Naive thymus-derived CD4-positive, alpha-beta T cell (primary cell): ENCODE measurements at regions not wholly inside any gene's neighbourhood (a gene's known extent, or its start where the extent isn't known, plus 50 kb on each side); places are given as distances from the start of the nearest gene placed in this dataset.

Source experiments
- ATAC-seq: fragments of 150-1000 bp; cut with Tn5 transposase; 2 replicates; pipeline ENCODE4 v1.10.0; 2021; ENCODE audit warnings: mild to moderate bottlenecking, moderate library complexity
- CTCF ChIA-PET: fragments of 350-600 bp; sonication (Branson Sonifier 250); formaldehyde crosslinking; loops from one replicate; lab custom pipeline; 2021; ENCODE audit warnings: antibody characterized with exemption; lab: Charles Lee
- POLR2A ChIA-PET: fragments of 350-600 bp; sonication (Branson Sonifier 250); formaldehyde crosslinking; loops from one replicate; lab custom pipeline; 2021; ENCODE audit warnings: antibody characterized with exemption, inconsistent platforms; lab: Charles Lee
- DNase-seq, 9 donors: peaks; one replicate each; pipeline versions ENCODE4 v3.0.0 to v3.0.0-alpha.2; 2020 to 2022; ENCODE audit warnings: mixed read lengths in 1 of 9
- H3K27ac ChIP-seq: one replicate; pipeline ENCODE4 v1.7.0; 2013; ENCODE audit warnings: mild to moderate bottlenecking, low read depth, low read length, moderate library complexity
- H3K27me3 ChIP-seq, 2 donors: one replicate each; pipeline ENCODE4 v1.7.0; 2013; ENCODE audit warnings: low read length in 2 of 2, mild to moderate bottlenecking in 2 of 2, moderate library complexity in 2 of 2; ENCODE audit not compliant: control insufficient read depth in 2 of 2, insufficient read depth in 2 of 2
- H3K36me3 ChIP-seq, 3 experiments: 1 replicate in 2 of 3; 2 replicates in 1 of 3; pipeline ENCODE4 v1.7.0; 2013; ENCODE audit warnings: low read length in 3 of 3, mild to moderate bottlenecking in 3 of 3, moderate library complexity in 1 of 3; ENCODE audit not compliant: insufficient read depth in 3 of 3, control insufficient read depth in 2 of 3
- H3K4me1 ChIP-seq, 2 donors: one replicate each; pipeline ENCODE4 v1.7.0; 2013; ENCODE audit warnings: low read length in 2 of 2, mild to moderate bottlenecking in 2 of 2, moderate library complexity in 1 of 2; ENCODE audit not compliant: control insufficient read depth in 2 of 2, insufficient read depth in 2 of 2
- H3K4me3 ChIP-seq: 2 replicates; pipeline ENCODE4 v1.7.0; 2013; ENCODE audit warnings: mild to moderate bottlenecking, low read length
- H3K9me3 ChIP-seq, 3 experiments: 1 replicate in 2 of 3; 2 replicates in 1 of 3; pipeline ENCODE4 v1.7.0; 2013; ENCODE audit warnings: low read length in 3 of 3; ENCODE audit not compliant: control insufficient read depth in 2 of 3
- H3K27ac Mint-ChIP-seq, 9 donors: one replicate each; pipeline ENCODE4 v1.8.0; 2020 to 2022; ENCODE audit warnings: mixed read lengths in 9 of 9, mild to moderate bottlenecking in 8 of 9, moderate library complexity in 5 of 9, inconsistent platforms in 2 of 9
- H3K27me3 Mint-ChIP-seq, 5 donors: one replicate each; pipeline ENCODE4 v1.8.0; 2021 to 2022; ENCODE audit warnings: mixed read lengths in 5 of 5, mild to moderate bottlenecking in 1 of 5
- H3K36me3 Mint-ChIP-seq, 5 donors: one replicate each; pipeline ENCODE4 v1.8.0; 2020 to 2022; ENCODE audit warnings: mixed read lengths in 5 of 5, mild to moderate bottlenecking in 3 of 5, inconsistent platforms in 1 of 5
- H3K4me1 Mint-ChIP-seq, 7 donors: one replicate each; pipeline ENCODE4 v1.8.0; 2020 to 2022; ENCODE audit warnings: mixed read lengths in 7 of 7, mild to moderate bottlenecking in 3 of 7, inconsistent platforms in 1 of 7
- H3K4me3 Mint-ChIP-seq, 10 donors: one replicate each; pipeline ENCODE4 v1.8.0; 2020 to 2022; ENCODE audit warnings: mild to moderate bottlenecking in 10 of 10, mixed read lengths in 10 of 10, moderate library complexity in 6 of 10, inconsistent platforms in 2 of 10
- H3K9me3 Mint-ChIP-seq, 11 donors: one replicate each; pipeline ENCODE4 v1.8.0; 2020 to 2022; ENCODE audit warnings: mixed read lengths in 11 of 11, mild to moderate bottlenecking in 4 of 11, inconsistent platforms in 1 of 11, moderate library complexity in 1 of 11
- intact Hi-C, 2 donors: fragments of 100-400 bp; cut with micrococcal nuclease; formaldehyde crosslinking; loops; one replicate each; pipeline ENCODE4 v1.15.1; 2023

- Histone ChIP-seq H3K27ac (no peak overlapping the region), H3K9me3 (no peaks in the 10 kb centered on the region), H3K27me3 (no peaks in the 10 kb centered on the region), H3K4me3 (no peak overlapping the region), H3K4me1 (no peaks in the 10 kb centered on the region), H3K36me3 (no peaks in the 10 kb centered on the region)
- H3K4me3 Mint-ChIP-seq, result no peak overlapping the region
- H3K27ac Mint-ChIP-seq, result no peak overlapping the region
- no peaks in the 10 kb centered on the region for H3K36me3 Mint-ChIP-seq
- no peaks in the 10 kb centered on the region for H3K4me1 Mint-ChIP-seq
- ChIA-PET POLR2A (no interaction called here), CTCF (no interaction called here)
- H3K27me3 Mint-ChIP-seq, result peaks cover 0 to 18% (median 5%) of the 10 kb centered on the region in 5 donors
- intact Hi-C loops, result no loop called here
- ATAC-seq (no peak), DNase-seq (no peak)
- H3K9me3 Mint-ChIP-seq, result no peaks in the 10 kb centered on the region
These were observed 59.4 kb upstream of the E2F7 start for GRCh38 chr12:77124767-77125166.

DNA sequence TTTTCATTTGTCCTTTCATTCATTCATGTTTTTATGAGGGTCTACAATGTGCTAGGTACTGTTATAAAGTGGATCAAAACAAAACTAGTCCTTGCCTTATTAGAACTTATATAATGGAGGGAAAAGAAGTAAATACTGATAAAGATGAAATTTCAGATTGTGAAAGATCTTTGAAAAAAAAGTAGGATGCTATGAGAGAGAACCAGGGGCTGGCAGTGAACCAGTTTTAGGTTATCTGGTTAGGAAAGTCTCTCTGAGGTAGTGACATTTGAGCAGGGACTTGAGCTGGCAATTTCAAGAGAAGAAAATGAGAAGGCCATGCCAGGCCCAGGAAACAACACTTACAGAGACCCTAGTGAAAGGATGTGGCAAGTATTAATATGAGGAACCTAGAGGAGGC is 57.3 kb upstream of the E2F7 start:
- H3K4me1 Mint-ChIP-seq, result no peaks in the 10 kb centered on the region
- Histone ChIP-seq H3K9me3 (no peaks in the 10 kb centered on the region), H3K27me3 (no peaks in the 10 kb centered on the region), H3K36me3 (no peaks in the 10 kb centered on the region), H3K4me1 (no peaks in the 10 kb centered on the region), H3K27ac (no peak overlapping the region), H3K4me3 (no peak overlapping the region)
- POLR2A ChIA-PET, result no interaction called here
- no peaks in the 10 kb centered on the region for H3K36me3 Mint-ChIP-seq
- intact Hi-C loops, result no loop called here
- no peak for DNase-seq
- no peaks in the 10 kb centered on the region for H3K9me3 Mint-ChIP-seq
- H3K4me3 Mint-ChIP-seq, result no peak overlapping the region
- CTCF ChIA-PET, result no interaction called here
- H3K27me3 Mint-ChIP-seq, result peaks cover 0 to 18% (median 5%) of the 10 kb centered on the region in 5 donors
- ATAC-seq, result no peak
- no peak overlapping the region for H3K27ac Mint-ChIP-seq

DNA sequence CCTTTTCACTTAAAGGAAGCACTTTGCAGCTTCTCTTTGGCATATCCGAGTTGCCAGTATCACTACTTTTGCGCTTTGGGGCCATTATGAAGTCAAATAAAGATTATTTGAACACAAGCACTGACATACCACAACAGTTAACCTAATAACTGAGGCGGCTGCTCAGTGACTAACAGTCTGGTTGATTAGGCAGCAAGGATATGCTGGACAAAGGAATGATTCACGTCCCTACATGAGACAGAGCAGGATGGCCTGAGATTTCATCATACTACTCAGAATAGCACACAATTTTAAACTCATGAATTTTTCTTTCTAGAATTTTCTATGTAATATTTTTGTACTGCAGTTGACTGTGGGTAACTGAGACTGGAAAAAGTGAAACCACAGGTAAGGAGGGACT is 56.9 kb upstream of the E2F7 start:
- DNase-seq (no peak), ATAC-seq (no peak)
- no peaks in the 10 kb centered on the region for H3K36me3 ChIP-seq
- no peak overlapping the region for H3K27ac Mint-ChIP-seq
- H3K4me1 Mint-ChIP-seq, result no peaks in the 10 kb centered on the region
- H3K9me3 ChIP-seq, result no peaks in the 10 kb centered on the region
- ChIA-PET POLR2A (no interaction called here), CTCF (no interaction called here)
- no peak overlapping the region for H3K4me3 ChIP-seq
- no peaks in the 10 kb centered on the region for H3K27me3 ChIP-seq
- no peaks in the 10 kb centered on the region for H3K36me3 Mint-ChIP-seq
- H3K9me3 Mint-ChIP-seq, result no peaks in the 10 kb centered on the region
- no peak overlapping the region for H3K27ac ChIP-seq
- no peak overlapping the region for H3K4me3 Mint-ChIP-seq
- no peaks in the 10 kb centered on the region for H3K4me1 ChIP-seq
- intact Hi-C loops, result no loop called here
- peaks cover 0 to 18% (median 5%) of the 10 kb centered on the region in 5 donors for H3K27me3 Mint-ChIP-seq

GRCh38 chr12:77120156-77121085 is 55.1 kb upstream of the E2F7 start:
- Mint-ChIP-seq H3K4me1 (no peaks in the 10 kb centered on the region), H3K4me3 (no peak overlapping the region), H3K36me3 (no peaks in the 10 kb centered on the region), H3K9me3 (peaks cover 0 to 2% (median 0%) of the 10 kb centered on the region in 11 donors), H3K27ac (no peak overlapping the region), H3K27me3 (peaks cover 0 to 18% (median 5%) of the 10 kb centered on the region in 5 donors)
- ATAC-seq (no peak), DNase-seq (no peak)
- H3K4me3 ChIP-seq, result no peak overlapping the region
- ChIA-PET POLR2A (no interaction called here), CTCF (no interaction called here)
- no peaks in the 10 kb centered on the region for H3K27me3 ChIP-seq
- H3K36me3 ChIP-seq, result no peaks in the 10 kb centered on the region
- intact Hi-C loops, result no loop called here
- no peaks in the 10 kb centered on the region for H3K9me3 ChIP-seq
- H3K27ac ChIP-seq, result no peak overlapping the region
- no peaks in the 10 kb centered on the region for H3K4me1 ChIP-seq

GRCh38 chr12:77118696-77119095 is 53.3 kb upstream of the E2F7 start:
- ChIA-PET CTCF (no interaction called here), POLR2A (no interaction called here)
- Mint-ChIP-seq H3K4me3 (no peak overlapping the region), H3K27ac (no peak overlapping the region), H3K27me3 (peaks cover 0 to 8% (median 3%) of the 10 kb centered on the region in 5 donors), H3K36me3 (no peaks in the 10 kb centered on the region), H3K4me1 (no peaks in the 10 kb centered on the region), H3K9me3 (peaks cover 0 to 2% (median 0%) of the 10 kb centered on the region in 11 donors)
- Histone ChIP-seq H3K9me3 (no peaks in the 10 kb centered on the region), H3K4me3 (no peak overlapping the region), H3K4me1 (no peaks in the 10 kb centered on the region), H3K36me3 (no peaks in the 10 kb centered on the region), H3K27me3 (no peaks in the 10 kb centered on the region), H3K27ac (no peak overlapping the region)
- no peak for DNase-seq
- no peak for ATAC-seq
- intact Hi-C loops, result no loop called here

DNA sequence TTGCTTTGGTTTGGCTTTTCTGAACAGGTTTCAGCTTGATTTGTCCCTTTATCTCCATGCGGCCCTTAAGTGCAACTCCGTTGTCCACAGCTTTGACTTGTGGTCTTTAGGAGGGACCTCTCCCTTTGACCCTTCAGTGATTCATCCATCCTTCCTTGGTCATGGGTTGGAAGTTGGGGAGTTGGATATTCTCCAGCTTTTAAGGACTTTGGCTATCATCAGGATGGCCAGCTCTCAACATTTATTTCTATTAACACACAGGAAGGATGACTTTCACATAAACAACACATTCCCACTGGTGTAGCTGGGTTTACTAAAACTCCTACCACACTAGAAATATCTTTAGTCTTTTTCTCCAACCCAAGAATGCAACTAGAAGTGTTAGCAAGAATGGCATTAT is 50.9 kb upstream of the E2F7 start:
- intact Hi-C loops, result no loop called here
- CTCF ChIA-PET, result no interaction called here
- H3K4me1 Mint-ChIP-seq, result no peaks in the 10 kb centered on the region

GRCh38 chr12:77115471-77115870 is 50.1 kb upstream of the E2F7 start:
- Mint-ChIP-seq H3K36me3 (peaks cover 0 to 3% (median 0%) of the 10 kb centered on the region in 5 donors), H3K27me3 (peaks cover 0 to 11% (median 0%) of the 10 kb centered on the region in 5 donors), H3K4me3 (no peak overlapping the region), H3K9me3 (peaks cover 0 to 10% (median 6%) of the 10 kb centered on the region in 11 donors), H3K4me1 (no peaks in the 10 kb centered on the region), H3K27ac (no peak overlapping the region)
- H3K4me1 ChIP-seq, result no peaks in the 10 kb centered on the region
- no peak for ATAC-seq
- POLR2A ChIA-PET, result no interaction called here
- H3K36me3 ChIP-seq, result no peaks in the 10 kb centered on the region
- no peak for DNase-seq
- no peaks in the 10 kb centered on the region for H3K9me3 ChIP-seq
- H3K4me3 ChIP-seq, result no peak overlapping the region
- no peaks in the 10 kb centered on the region for H3K27me3 ChIP-seq
- no peak overlapping the region for H3K27ac ChIP-seq
- CTCF ChIA-PET, result no interaction called here
- intact Hi-C loops, result no loop called here

More for the DNA sequence above, 50.9 kb upstream of the E2F7 start:
- Histone ChIP-seq H3K27me3 (no peaks in the 10 kb centered on the region), H3K36me3 (no peaks in the 10 kb centered on the region), H3K9me3 (no peaks in the 10 kb centered on the region), H3K4me1 (no peaks in the 10 kb centered on the region), H3K4me3 (no peak overlapping the region), H3K27ac (no peak overlapping the region)
- Mint-ChIP-seq H3K9me3 (peaks cover 0 to 5% (median 3%) of the 10 kb centered on the region in 11 donors), H3K36me3 (peaks cover 0 to 2% (median 0%) of the 10 kb centered on the region in 5 donors), H3K4me3 (no peak overlapping the region), H3K27me3 (peaks cover 0 to 9% (median 0%) of the 10 kb centered on the region in 5 donors), H3K27ac (no peak overlapping the region)
- DNase-seq, result no peak
- POLR2A ChIA-PET, result no interaction called here
- no peak for ATAC-seq
